SU-DHL-6 (cell line): ENCODE measurements at regions not wholly inside any gene's neighbourhood (a gene's known extent, or its start where the extent isn't known, plus 50 kb on each side); places are given as distances from the start of the nearest gene placed in this dataset.

Source experiments
- EZH2phosphoT487 ChIP-seq: fragments of 200-600 bp; sonication (generic), shearing (Covaris generic); conservative IDR thresholded peaks from 2 replicates; pipeline ENCODE4 v1.6.1; 2018; ENCODE audit warnings: mild to moderate bottlenecking, antibody characterized with exemption, low read length, moderate library complexity, mixed read lengths
- TF ChIP-seq, protein P1 (sequence below): fragments of 200-600 bp; sonication (generic); IDR thresholded peaks from one replicate; pipeline ENCODE4 v1.5.1; 2017; ENCODE audit warnings: antibody characterized with exemption, mild to moderate bottlenecking, low read length, moderate library complexity; ENCODE audit not compliant: insufficient read depth, poor library complexity, severe bottlenecking

DNA sequence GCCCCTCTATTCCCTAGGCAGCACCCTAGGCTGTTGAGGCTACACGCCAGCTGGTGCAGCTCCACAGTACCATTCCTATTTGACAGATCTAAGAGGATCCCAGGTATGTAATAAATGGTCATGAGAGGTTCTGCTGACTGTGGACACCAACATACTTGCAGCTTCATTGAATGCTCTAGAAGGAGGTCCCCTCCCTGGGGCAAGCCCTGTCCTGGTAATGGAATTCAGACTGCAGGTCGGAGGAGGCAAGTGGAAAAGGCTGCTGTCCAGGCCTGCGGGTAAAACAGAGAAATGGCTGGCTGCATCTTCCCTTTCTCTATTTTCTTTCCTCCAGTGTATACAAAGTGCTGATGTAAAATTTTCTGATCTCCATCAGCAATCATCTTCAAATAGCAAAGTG, 66.1 kb upstream of the ZNF648 start:
- TF ChIP-seq, protein P1, sequence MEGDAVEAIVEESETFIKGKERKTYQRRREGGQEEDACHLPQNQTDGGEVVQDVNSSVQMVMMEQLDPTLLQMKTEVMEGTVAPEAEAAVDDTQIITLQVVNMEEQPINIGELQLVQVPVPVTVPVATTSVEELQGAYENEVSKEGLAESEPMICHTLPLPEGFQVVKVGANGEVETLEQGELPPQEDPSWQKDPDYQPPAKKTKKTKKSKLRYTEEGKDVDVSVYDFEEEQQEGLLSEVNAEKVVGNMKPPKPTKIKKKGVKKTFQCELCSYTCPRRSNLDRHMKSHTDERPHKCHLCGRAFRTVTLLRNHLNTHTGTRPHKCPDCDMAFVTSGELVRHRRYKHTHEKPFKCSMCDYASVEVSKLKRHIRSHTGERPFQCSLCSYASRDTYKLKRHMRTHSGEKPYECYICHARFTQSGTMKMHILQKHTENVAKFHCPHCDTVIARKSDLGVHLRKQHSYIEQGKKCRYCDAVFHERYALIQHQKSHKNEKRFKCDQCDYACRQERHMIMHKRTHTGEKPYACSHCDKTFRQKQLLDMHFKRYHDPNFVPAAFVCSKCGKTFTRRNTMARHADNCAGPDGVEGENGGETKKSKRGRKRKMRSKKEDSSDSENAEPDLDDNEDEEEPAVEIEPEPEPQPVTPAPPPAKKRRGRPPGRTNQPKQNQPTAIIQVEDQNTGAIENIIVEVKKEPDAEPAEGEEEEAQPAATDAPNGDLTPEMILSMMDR = no peak
- TF ChIP-seq EZH2phosphoT487 = no peak
